SK-N-SH treated with all-trans-retinoic acid at 6 μM for 48 hours (cell line): ENCODE measurements at regions not wholly inside any gene's neighbourhood (a gene's known extent, or its start where the extent isn't known, plus 50 kb on each side); places are given as distances from the start of the nearest gene placed in this dataset.
"Not testable (repeated sequence)": the region's sequence is repeated elsewhere in the genome, so short reads cannot be mapped to it uniquely, and the experiment has no call there.

Experiments used
- ATAC-seq: fragments of 200-7000 bp; cut with Tn5 transposase; 3 replicates; pipeline ENCODE4 v1.9.1; 2020; ENCODE audit warnings: mild to moderate bottlenecking, moderate library complexity
- ARNTL ChIP-seq: fragments of 450-650 bp; formaldehyde crosslinking; IDR thresholded peaks from 2 replicates; pipeline ENCODE4 v1.5.0; 2020; ENCODE audit warnings: low read depth, mild to moderate bottlenecking, moderate library complexity, borderline replicate concordance
- BACH2 ChIP-seq: fragments of 250-450 bp; sonication (Bioruptor Pico); IDR thresholded peaks from 2 replicates; pipeline ENCODE4 v1.9.0; 2021; ENCODE audit warnings: mild to moderate bottlenecking, borderline replicate concordance
- CSDC2 ChIP-seq: fragments of 250-450 bp; sonication (Bioruptor Pico); IDR thresholded peaks from 2 replicates; pipeline ENCODE4 v1.5.0; 2020; ENCODE audit warnings: mild to moderate bottlenecking, moderate library complexity
- GLIS3 ChIP-seq: fragments of 250-450 bp; sonication (Bioruptor Pico); IDR thresholded peaks from 2 replicates; pipeline ENCODE4 v1.5.0; 2020; ENCODE audit warnings: mild to moderate bottlenecking, moderate library complexity
- ISL1 ChIP-seq: fragments of 250-450 bp; sonication (Bioruptor Pico); IDR thresholded peaks from 2 replicates; pipeline ENCODE4 v2.1.2; 2022; ENCODE audit warnings: mild to moderate bottlenecking, moderate library complexity
- OSR1 ChIP-seq: fragments of 250-450 bp; sonication (Bioruptor Pico); IDR thresholded peaks from 2 replicates; pipeline ENCODE4 v1.8.0; 2022; ENCODE audit warnings: moderate library complexity, mild to moderate bottlenecking, inconsistent platforms
- PPARA ChIP-seq: fragments of 250-450 bp; sonication (Bioruptor Pico); IDR thresholded peaks from 2 replicates; pipeline ENCODE4 v1.5.0; 2020; ENCODE audit warnings: mild to moderate bottlenecking, borderline replicate concordance
- TCF4 ChIP-seq: fragments of 250-450 bp; sonication (Bioruptor Pico); IDR thresholded peaks from 2 replicates; pipeline ENCODE4 v1.8.0; 2021; ENCODE audit warnings: mild to moderate bottlenecking, moderate library complexity, borderline replicate concordance
- TOX ChIP-seq: fragments of 250-450 bp; sonication (Bioruptor Pico); IDR thresholded peaks from 2 replicates; pipeline ENCODE4 v1.8.0; 2021; ENCODE audit warnings: mild to moderate bottlenecking, moderate library complexity, borderline replicate concordance
- ZC3H10 ChIP-seq: fragments of 250-450 bp; sonication (Bioruptor Pico); IDR thresholded peaks from 2 replicates; pipeline ENCODE4 v1.5.1; 2021; ENCODE audit warnings: mild to moderate bottlenecking, moderate library complexity
- ZFP3 ChIP-seq: fragments of 250-450 bp; sonication (Bioruptor Pico); IDR thresholded peaks from 2 replicates; pipeline ENCODE4 v1.5.0; 2020; ENCODE audit warnings: mild to moderate bottlenecking, moderate library complexity
- ZFP30 ChIP-seq: fragments of 450-650 bp; formaldehyde crosslinking; IDR thresholded peaks from 2 replicates; pipeline ENCODE4 v1.5.0; 2022; ENCODE audit warnings: mild to moderate bottlenecking, moderate library complexity
- ZNF565 ChIP-seq: fragments of 450-650 bp; formaldehyde crosslinking; conservative IDR thresholded peaks from 2 replicates; pipeline ENCODE4 v1.5.0; 2020; ENCODE audit warnings: low read depth, mild to moderate bottlenecking, moderate library complexity
- ZNF70 ChIP-seq: fragments of 450-650 bp; formaldehyde crosslinking; IDR thresholded peaks from 2 replicates; pipeline ENCODE4 v1.5.0; 2020; ENCODE audit warnings: mild to moderate bottlenecking, moderate library complexity
- ZNF8 ChIP-seq: fragments of 450-650 bp; formaldehyde crosslinking; IDR thresholded peaks from 2 replicates; pipeline ENCODE4 v1.5.0; 2020; ENCODE audit warnings: mild to moderate bottlenecking, moderate library complexity
- TF ChIP-seq, protein P1 (sequence below): fragments of 250-450 bp; sonication (Bioruptor Pico); IDR thresholded peaks from 2 replicates; pipeline ENCODE4 v1.5.1; 2020; ENCODE audit warnings: low read depth, mild to moderate bottlenecking, moderate library complexity
- TF ChIP-seq, protein P2 (sequence below): fragments of 250-450 bp; sonication (Bioruptor Pico); IDR thresholded peaks from 2 replicates; pipeline ENCODE4 v1.5.1; 2021; ENCODE audit warnings: mild to moderate bottlenecking, moderate library complexity
- TF ChIP-seq, protein P3 (sequence below): fragments of 250-450 bp; sonication (Bioruptor Pico); IDR thresholded peaks from 2 replicates; pipeline ENCODE4 v1.8.0; 2020; ENCODE audit warnings: mild to moderate bottlenecking, moderate library complexity, borderline replicate concordance
- TF ChIP-seq, protein P4 (sequence below): fragments of 250-450 bp; sonication (Bioruptor Pico); IDR thresholded peaks from 2 replicates; pipeline ENCODE4 v1.8.0; 2021; ENCODE audit warnings: low read depth, mild to moderate bottlenecking, moderate library complexity, borderline replicate concordance
- TF ChIP-seq, protein P5 (sequence below): fragments of 250-450 bp; sonication (Bioruptor Pico); IDR thresholded peaks from 2 replicates; pipeline ENCODE4 v1.5.0; 2020; ENCODE audit warnings: mild to moderate bottlenecking, moderate library complexity

DNA sequence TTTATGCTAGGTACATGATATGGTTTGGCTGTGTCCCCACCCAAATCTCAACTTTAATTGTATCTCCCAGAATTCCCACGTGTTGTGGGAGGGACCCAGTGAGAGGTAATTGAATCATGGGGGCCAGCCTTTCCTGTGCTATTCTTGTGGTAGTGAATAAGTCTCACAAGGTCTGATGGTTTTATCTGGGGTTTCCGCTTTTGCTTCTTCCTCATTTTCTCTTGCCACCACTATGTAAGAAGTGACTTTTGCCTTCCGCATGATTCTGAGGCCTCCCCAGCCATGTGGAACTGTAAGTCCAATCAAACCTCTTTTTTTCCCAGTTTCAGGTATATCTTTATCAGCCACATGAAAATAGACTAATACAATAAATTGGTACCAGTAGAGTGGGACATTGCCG, 106.2 kb upstream of the UNC5B start:
- ATAC-seq: not testable (repeated sequence)

DNA sequence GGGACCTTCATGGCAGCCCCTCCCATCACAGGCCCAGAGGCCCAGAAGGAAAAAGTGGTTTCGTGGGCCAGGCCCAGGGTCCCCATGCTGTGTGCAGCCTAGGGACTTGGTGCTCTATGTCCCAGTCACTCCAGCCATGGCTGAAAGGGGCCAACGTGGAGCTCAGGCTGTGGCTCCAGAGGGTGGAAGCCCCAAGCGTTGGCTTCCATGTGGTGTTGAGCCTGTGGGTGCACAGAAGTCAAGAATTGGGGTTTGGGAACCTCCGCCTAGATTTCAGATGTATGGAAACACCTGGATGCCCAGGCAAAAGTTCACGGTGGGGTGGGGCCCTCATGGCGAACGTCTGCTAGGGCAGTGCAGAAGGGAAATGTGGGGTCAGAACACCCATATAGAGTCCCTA, 105.3 kb upstream of the UNC5B start:
- ATAC-seq: not testable (repeated sequence)

DNA sequence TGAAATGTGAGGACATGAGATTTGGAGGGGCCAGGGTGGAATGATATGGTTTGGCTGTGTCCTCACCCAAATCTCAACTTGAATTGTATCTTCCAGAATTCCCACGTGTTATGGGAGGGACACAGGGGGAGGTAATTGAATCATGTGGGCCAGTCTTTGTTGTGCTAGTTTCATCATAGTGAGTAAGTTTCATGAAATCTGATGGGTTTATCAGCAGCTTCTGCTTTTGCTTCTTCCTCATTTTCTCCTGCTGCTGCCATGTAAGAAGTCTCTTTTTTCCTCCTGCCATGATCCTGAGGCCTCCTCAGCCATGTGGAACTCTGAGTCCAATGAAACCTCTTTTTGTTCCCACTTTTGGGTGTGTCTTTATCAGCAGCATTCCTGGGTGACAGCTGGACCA, 104.3 kb upstream of the UNC5B start:
- not testable (repeated sequence) for ATAC-seq

DNA sequence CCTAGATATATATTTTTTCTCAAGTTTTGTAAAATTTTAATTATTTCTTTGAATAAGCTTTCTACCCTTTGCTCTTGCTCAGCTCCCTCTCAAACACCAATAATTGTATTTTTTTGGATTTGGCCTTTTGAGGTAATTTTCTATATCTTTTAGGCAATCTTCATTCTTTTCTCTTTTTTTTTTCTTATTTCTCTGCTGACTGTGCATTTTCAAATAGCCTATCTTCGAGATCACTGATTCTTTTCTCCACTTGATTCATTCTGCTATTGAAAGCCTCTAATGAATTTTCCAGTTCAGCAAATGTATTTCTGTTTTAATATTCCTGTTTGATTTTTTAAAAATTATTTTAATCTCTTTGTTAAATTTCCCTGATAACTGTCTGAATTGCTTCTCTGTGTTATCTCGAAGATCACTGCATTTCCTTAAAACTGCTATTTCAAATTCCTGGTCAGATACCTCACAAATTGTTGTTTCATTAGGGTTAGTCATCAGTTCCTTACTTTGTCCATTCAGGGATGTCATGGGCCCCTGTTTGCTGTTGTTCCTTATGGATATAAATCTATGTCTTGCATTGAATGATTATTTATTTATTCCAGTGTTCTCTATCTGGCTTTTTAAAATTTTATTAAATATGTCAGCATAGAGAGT, 100.1 kb upstream of the UNC5B start:
- no peak for ATAC-seq
- TF ChIP-seq GLIS3 (no peak), OSR1 (CRISPR knock-in tag) (no peak), ISL1 (CRISPR knock-in tag) (no peak)
- TF ChIP-seq, protein P1, sequence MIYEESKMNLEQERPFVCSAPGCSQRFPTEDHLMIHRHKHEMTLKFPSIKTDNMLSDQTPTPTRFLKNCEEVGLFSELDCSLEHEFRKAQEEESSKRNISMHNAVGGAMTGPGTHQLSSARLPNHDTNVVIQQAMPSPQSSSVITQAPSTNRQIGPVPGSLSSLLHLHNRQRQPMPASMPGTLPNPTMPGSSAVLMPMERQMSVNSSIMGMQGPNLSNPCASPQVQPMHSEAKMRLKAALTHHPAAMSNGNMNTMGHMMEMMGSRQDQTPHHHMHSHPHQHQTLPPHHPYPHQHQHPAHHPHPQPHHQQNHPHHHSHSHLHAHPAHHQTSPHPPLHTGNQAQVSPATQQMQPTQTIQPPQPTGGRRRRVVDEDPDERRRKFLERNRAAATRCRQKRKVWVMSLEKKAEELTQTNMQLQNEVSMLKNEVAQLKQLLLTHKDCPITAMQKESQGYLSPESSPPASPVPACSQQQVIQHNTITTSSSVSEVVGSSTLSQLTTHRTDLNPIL (CRISPR knock-in tag): no peak
- TF ChIP-seq, protein P2, sequence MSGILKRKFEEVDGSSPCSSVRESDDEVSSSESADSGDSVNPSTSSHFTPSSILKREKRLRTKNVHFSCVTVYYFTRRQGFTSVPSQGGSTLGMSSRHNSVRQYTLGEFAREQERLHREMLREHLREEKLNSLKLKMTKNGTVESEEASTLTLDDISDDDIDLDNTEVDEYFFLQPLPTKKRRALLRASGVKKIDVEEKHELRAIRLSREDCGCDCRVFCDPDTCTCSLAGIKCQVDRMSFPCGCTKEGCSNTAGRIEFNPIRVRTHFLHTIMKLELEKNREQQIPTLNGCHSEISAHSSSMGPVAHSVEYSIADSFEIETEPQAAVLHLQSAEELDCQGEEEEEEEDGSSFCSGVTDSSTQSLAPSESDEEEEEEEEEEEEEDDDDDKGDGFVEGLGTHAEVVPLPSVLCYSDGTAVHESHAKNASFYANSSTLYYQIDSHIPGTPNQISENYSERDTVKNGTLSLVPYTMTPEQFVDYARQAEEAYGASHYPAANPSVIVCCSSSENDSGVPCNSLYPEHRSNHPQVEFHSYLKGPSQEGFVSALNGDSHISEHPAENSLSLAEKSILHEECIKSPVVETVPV (CRISPR knock-in tag): no peak

DNA sequence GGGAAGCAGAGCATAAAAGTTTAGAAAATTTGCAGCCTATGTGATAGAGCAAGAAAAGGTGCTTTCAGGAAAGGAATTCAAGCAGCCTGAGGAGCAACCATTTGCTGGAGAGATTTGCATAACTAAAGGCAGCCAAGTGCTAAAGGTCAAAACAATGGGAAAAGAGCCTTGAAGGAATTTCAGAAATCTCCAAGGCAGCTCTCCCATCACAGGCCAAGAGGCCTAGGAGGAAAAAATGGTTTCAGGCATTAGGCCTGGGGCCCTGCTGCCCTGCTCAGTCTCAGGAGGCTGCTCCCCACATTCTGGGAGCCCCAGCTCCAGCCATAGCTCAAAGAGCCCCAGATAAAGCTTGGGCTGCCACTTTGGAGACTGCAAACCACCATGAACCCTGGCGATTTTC, 95.9 kb upstream of the UNC5B start:
- no peak for ATAC-seq
- no peak for TF ChIP-seq BACH2 (CRISPR knock-in tag)
- TF ChIP-seq, protein P3, sequence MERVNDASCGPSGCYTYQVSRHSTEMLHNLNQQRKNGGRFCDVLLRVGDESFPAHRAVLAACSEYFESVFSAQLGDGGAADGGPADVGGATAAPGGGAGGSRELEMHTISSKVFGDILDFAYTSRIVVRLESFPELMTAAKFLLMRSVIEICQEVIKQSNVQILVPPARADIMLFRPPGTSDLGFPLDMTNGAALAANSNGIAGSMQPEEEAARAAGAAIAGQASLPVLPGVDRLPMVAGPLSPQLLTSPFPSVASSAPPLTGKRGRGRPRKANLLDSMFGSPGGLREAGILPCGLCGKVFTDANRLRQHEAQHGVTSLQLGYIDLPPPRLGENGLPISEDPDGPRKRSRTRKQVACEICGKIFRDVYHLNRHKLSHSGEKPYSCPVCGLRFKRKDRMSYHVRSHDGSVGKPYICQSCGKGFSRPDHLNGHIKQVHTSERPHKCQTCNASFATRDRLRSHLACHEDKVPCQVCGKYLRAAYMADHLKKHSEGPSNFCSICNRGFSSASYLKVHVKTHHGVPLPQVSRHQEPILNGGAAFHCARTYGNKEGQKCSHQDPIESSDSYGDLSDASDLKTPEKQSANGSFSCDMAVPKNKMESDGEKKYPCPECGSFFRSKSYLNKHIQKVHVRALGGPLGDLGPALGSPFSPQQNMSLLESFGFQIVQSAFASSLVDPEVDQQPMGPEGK: no peak
- no peak for TF ChIP-seq TCF4
- TF ChIP-seq PPARA: no peak
- TF ChIP-seq CSDC2 (CRISPR knock-in tag): no peak
- TF ChIP-seq ZC3H10 (CRISPR knock-in tag): no peak
- TF ChIP-seq ZNF8 (CRISPR knock-in tag): no peak
- TF ChIP-seq ZNF70 (CRISPR knock-in tag): no peak
- no peak for TF ChIP-seq ARNTL
- TF ChIP-seq ZFP30: no peak
- TF ChIP-seq, all 23 proteins: peak for 0

DNA sequence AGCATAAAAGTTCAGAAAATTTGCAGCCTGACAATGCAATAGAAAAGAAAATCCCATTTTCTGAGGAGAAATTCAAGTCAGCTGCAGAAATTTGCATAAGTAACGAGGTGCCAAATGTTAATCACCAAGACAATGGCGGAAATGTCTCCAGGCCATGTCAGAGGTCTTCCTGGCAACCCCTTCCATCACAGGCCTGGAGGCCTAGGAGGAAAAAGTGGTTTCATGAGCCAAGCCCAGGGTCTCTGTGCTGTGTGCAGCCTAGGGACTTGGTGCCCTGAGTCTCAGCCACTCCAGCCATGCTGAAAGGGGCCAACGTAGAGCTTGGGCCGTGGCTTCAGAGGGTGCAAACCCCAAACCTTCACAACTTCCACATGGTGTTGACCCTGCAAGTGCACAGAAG, 94.8 kb upstream of the UNC5B start:
- ATAC-seq: not testable (repeated sequence)

DNA sequence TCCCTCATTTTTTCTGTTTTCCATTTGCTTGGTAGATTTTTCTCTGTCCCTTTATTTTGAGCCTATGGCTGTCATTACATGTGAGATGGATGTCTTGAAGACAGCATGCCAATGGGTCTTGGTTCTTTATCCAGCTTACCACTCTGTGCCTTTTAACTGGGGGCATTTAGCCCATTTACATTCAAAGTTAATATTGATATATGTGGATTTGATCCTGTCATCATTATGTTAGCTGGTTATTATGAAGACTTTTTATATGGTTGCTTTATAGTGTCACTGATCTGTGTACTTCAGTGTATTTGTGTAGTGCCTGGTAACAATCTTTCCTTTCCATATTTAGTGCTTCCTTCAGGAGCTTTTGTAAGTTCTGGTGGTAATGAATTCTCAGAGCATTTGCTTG, 89.3 kb upstream of the UNC5B start:
- no peak for ATAC-seq
- TF ChIP-seq ZC3H10 (CRISPR knock-in tag) (no peak), ISL1 (CRISPR knock-in tag) (no peak), ZNF565 (CRISPR knock-in tag) (no peak), TCF4 (no peak), PPARA (no peak), TOX (CRISPR knock-in tag) (no peak), ZFP30 (no peak), ZFP3 (no peak), ZNF70 (CRISPR knock-in tag) (no peak)
- TF ChIP-seq, protein P2 (CRISPR knock-in tag): no peak
- TF ChIP-seq, protein P1 (CRISPR knock-in tag): no peak
- TF ChIP-seq, protein P4, sequence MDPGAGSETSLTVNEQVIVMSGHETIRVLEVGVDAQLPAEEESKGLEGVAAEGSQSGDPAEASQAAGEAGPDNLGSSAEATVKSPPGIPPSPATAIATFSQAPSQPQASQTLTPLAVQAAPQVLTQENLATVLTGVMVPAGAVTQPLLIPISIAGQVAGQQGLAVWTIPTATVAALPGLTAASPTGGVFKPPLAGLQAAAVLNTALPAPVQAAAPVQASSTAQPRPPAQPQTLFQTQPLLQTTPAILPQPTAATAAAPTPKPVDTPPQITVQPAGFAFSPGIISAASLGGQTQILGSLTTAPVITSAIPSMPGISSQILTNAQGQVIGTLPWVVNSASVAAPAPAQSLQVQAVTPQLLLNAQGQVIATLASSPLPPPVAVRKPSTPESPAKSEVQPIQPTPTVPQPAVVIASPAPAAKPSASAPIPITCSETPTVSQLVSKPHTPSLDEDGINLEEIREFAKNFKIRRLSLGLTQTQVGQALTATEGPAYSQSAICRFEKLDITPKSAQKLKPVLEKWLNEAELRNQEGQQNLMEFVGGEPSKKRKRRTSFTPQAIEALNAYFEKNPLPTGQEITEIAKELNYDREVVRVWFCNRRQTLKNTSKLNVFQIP (CRISPR knock-in tag): no peak
- TF ChIP-seq, protein P5, sequence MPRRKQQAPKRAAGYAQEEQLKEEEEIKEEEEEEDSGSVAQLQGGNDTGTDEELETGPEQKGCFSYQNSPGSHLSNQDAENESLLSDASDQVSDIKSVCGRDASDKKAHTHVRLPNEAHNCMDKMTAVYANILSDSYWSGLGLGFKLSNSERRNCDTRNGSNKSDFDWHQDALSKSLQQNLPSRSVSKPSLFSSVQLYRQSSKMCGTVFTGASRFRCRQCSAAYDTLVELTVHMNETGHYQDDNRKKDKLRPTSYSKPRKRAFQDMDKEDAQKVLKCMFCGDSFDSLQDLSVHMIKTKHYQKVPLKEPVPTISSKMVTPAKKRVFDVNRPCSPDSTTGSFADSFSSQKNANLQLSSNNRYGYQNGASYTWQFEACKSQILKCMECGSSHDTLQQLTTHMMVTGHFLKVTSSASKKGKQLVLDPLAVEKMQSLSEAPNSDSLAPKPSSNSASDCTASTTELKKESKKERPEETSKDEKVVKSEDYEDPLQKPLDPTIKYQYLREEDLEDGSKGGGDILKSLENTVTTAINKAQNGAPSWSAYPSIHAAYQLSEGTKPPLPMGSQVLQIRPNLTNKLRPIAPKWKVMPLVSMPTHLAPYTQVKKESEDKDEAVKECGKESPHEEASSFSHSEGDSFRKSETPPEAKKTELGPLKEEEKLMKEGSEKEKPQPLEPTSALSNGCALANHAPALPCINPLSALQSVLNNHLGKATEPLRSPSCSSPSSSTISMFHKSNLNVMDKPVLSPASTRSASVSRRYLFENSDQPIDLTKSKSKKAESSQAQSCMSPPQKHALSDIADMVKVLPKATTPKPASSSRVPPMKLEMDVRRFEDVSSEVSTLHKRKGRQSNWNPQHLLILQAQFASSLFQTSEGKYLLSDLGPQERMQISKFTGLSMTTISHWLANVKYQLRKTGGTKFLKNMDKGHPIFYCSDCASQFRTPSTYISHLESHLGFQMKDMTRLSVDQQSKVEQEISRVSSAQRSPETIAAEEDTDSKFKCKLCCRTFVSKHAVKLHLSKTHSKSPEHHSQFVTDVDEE (CRISPR knock-in tag): no peak
